Sciatic nerve (tissue), 2 donors: ENCODE measurements at regions not wholly inside any gene's neighbourhood (a gene's known extent, or its start where the extent isn't known, plus 50 kb on each side); places are given as distances from the start of the nearest gene placed in this dataset.

Source experiments
- ATAC-seq: fragments of 200-7000 bp; cut with Tn5 transposase; one replicate; pipeline ENCODE4 v1.9.1; 2020; ENCODE audit warnings: mild to moderate bottlenecking, moderate library complexity
- DNase-seq: peaks from one replicate; pipeline ENCODE4 v3.0.0-alpha.2; 2020; ENCODE audit warnings: low spot score
- intact Hi-C: fragments of 100-400 bp; cut with DNase I; formaldehyde crosslinking; loops from one replicate; pipeline ENCODE4 v1.14.2; 2022
- donor health status: DM: no; HTN: no; CAD: no.
- donor health status: DM: no; HTN: no; CAD: no.

DNA sequence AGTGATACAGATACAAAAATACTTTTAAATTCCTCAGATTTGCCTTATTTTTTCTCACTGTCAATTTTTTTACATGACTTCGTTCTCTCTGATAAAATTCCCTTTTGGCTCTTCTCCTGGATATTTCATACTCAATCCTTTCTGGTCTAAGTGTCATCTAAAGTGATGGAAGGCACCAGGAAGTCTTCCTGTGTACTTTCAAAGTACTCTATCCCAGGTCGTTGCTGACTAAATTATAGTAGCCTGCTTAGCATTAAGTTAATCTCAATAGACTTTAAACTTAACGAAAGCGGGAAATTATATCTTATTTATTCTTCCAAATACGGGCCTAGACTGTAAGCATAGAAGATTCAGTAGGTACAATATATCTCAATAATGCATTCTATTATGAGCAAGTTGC lies 67.8 kb downstream of the CASP12 start:
- ATAC-seq (no peak), DNase-seq (no peak)
- intact Hi-C loops, result no loop called here

DNA sequence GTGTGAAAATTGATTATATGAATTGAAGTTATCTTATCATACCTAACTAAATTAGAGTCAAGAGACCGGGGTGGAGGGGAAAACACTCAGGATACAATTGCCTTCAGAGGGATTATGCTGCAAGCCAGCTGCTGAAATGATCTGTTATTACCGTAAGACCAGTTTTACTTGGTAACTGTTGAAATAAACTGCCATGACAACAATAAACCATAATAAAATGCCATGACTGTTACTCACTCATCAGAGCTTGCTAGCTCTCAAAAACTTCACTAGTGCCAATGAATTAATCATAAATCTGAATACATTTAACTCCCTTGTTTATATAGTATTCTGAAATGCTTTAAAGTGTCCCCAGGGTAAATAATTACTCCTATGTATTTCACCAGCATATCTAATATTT lies 68.2 kb downstream of the CASP12 start:
- DNase-seq, result no peak
- intact Hi-C loops, result no loop called here
- ATAC-seq, result no peak

DNA sequence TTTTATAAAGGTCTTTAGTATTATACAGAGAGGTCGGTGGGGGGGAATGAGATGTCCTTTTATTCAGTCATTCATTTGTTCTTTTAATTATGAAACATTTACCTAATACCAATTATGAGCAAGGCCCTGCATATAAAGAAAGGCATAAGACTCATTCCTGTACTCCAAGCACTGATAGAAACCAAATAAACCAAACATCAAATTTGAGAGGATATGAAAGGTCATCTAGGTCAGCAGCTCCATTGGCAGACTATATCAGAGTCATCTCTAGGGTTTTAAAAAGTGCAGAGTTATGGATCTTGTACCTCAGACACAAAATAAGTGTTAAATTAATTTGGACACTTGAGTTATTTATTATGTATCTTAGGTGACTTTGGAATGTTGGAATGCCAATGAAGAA lies 71.5 kb downstream of the CASP12 start:
- ATAC-seq (no peak), DNase-seq (no peak)
- intact Hi-C loops, result no loop called here

DNA sequence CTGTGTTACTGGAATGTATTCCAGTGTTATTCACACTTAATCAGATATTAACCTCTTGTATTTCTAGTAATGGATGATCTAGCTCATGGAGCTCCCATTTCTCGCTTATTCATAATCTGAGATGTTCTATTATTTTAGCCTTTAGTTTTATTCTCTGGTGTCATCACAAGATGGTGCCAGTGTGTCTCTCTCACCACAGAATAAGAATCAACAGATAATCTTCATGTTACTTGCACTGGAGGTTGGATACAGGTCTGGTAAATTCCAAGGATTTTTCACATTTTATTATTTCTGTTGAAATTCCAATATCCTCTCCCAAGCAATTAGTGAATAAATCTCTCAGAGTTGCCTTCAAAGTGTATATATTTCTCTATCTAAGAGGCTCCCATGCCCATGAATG lies 74.6 kb downstream of the CASP12 start:
- intact Hi-C loops, result no loop called here
- DNase-seq, result no peak
- no peak for ATAC-seq

DNA sequence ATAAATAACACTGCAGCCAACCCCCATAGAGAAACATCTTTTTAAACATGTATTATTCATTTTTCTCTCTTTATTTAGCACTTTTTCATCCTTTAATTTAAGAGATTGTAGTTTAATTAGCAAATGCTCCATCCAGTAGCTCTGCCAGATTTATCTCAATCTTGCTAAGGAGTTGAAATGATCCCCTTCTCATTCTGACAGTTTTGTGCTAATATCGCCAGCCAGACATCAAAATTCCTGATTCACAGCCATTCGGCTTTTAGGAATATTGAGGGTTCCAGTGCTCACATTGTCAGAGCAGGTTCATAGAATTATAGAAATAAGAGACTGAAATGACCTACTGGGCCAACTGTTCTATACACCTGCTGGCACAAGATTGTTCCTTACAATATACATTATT lies 77.8 kb downstream of the CASP12 start:
- ATAC-seq (no peak), DNase-seq (no peak)
- intact Hi-C loops, result no loop called here

DNA sequence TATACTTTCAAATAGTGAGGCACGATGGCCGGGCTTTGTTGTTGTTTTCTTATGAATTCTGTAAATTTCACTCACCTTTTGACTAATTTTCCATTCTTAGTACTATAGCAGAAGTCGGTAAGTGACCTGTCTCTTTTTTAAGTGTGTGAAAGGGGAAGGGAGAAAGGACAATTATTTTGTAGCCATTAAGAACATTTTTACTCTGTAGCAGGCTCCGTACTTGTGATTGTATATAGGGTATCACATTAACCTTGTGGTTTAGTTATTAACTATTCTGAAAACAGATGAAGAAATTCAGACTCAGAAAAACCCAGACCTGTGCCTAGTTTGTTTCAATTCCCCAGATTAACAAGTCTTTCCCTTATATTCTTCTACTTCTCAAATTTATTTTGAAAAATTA lies 78.7 kb downstream of the CASP12 start:
- intact Hi-C loops, result no loop called here
- DNase-seq (no peak), ATAC-seq (no peak)

DNA sequence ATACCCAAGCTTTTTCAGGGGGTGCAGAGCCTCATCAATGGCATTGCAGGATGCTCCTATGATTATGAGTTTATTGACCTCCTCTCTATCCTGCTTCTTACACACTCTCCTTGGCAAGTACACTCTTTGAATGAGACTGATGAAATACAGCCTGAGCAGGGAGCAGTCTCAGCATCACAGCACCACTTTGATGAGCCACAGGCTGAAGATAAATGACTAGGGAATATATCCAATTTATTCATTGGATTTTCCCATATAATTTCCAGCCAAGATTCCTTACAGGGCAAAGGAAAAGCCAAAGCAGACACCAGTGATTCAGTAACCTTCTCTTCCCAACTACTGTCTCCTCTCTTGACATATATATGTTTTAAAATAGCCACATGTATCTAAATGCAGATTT lies 79.2 kb downstream of the CASP12 start:
- intact Hi-C loops, result no loop called here
- no peak for DNase-seq
- no peak for ATAC-seq

DNA sequence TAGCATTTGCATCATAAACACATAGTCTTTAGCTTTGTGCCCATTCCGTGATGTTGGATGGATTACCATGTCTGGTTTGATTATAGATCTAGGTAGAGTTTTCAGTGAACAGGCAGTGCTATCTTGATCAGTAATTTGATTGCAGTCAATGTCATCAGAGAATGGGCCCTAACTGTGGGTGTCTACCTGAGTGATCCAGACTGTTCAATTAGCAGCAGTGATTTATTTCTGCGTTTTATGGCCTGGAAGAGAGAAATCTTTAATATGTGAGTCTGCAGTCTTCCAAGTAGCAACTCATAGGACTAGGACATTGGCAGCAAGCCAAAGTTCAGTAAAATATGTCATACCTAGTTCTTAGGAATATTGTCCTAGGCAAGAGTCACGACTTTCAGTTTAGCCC lies 80.3 kb downstream of the CASP12 start:
- ATAC-seq, result no peak

DNA sequence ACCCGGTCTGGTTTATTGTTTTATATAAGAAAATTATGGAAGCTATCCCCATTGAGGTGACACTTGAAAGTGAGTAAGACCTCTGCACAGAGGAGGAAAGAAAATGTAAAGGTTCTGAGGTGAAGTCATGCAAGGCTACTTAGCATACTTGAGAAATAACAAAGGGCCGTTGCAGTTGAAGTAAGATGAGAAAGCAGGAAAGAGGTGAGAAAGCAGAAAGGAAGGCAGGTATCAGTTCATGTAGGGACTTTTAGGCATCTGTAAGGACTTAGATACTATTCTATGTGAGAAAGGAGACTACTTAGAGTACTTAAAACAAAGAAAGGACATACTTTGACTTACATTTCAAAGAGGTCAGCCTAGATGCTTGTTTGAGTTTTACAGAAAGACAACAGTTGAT lies 84.7 kb downstream of the CASP12 start:
- intact Hi-C loops, result no loop called here
- ATAC-seq, result no peak
- no peak for DNase-seq

More for the DNA sequence above, 80.3 kb downstream of the CASP12 start:
- no peak for DNase-seq
- intact Hi-C loops, result no loop called here

DNA sequence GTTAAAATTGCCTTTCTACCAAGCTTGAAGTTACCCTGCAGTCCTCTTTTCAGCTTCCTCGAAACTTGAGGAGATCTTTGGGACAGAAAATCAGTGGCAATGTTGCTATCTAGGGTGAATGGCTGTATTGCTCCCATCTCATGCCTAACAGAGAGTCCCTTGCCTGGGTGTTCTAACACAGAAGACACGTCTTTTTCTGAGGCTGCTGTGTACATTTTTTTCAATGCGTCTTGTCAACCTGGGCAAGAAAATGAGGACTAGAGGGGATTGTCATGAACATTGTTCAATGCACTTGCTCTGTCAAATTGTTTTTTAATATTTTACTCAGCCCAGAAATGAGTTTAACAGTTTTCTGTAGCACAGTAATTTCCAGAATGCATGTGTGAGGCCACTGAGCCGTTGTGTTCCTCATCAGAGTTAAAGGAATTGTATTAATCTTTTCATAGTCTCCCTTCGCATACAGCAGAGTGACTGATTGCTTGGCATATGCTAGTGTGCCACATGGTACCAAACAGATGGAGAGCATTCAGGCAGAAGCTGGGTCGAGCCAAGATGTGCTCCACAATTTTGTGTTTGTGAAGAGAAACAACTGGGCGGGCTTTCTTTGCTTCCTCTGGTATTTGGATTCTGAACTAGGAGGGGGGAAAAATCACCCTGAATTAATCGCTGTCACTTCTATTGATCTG lies 86.0 kb downstream of the CASP12 start:
- DNase-seq, result no peak
- no peak for ATAC-seq
- intact Hi-C loops, result no loop called here

DNA sequence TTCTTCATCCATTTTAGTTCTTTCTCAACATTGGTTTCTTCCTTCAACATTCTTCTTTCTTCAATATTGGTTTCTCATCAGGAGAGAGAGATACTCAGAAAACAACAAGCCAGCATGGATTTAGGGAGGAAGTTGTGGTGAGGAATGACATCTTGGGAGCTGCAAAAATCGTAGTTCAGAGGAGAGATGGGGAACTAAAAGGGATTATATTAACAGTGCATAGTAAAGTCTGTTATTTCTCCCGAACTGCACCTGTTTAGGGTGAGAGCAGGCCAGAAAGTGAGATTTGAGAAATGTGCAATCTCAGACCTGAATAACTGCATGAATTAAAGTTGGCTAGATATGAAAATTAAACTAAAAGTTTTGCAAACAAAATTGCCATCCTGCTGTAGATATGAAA lies 94.5 kb downstream of the CASP12 start:
- ATAC-seq, result no peak
- no peak for DNase-seq
- intact Hi-C loops, result no loop called here

DNA sequence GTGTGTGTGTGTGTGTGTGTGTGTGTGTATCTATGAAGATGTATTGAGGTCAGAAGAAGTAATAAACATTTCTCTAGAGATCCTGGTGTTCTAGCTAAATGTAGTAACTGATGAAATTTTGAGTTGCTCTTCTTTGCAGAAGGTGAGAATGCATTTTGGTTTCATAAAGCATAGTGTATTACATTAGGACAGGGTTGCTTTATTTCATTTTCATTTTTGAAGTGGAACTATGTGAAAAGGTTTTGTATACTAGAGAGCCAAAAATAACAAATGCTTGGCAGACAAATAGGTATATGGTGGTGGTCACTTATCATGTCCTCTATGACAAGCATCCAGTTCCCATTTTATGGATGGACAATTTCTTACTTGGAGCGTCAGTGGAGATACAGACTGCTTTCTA lies 99.0 kb downstream of the CASP12 start:
- ATAC-seq (peak; percentile 17), DNase-seq (no peak)
- intact Hi-C loops, result no loop called here

DNA sequence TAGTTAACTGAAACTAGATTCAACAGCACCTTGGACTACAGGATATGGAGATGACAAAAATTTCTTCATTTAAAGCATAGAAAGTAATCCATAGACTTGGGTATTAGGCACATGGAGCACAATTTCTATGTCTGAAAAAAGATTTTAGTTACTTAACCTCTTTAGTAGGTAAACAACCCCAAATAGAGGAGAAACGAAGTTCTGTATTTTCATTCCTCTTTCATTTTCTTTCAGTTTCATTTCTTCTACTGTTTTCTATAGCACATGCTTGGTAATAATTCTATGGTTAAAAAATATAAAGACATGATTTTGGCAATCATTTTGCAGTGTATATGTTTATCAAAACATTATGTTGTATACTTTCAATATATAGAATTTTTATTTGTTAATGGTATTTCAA lies 99.5 kb downstream of the CASP12 start:
- ATAC-seq (no peak), DNase-seq (no peak)
- intact Hi-C loops, result no loop called here

DNA sequence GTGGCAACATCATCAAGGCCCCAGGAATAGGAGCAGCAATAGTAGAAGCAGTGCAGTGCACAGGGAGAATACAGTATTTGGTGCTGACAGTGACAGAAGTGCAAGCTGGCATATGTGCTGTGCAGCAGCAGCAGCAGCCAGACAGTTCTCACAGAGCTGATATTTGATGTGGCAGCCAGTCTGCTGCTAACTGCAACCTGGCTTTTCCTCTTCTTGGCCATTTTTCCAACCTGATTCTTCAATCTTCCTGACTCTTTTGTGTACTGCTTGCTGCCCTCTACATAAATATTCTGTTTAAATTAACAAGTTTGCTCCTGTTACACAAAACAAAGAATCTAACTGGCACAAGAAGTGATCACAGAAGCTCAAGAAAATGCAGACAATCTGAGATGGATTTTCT lies 102.0 kb downstream of the CASP12 start:
- no peak for DNase-seq
- no peak for ATAC-seq
- intact Hi-C loops, result no loop called here

DNA sequence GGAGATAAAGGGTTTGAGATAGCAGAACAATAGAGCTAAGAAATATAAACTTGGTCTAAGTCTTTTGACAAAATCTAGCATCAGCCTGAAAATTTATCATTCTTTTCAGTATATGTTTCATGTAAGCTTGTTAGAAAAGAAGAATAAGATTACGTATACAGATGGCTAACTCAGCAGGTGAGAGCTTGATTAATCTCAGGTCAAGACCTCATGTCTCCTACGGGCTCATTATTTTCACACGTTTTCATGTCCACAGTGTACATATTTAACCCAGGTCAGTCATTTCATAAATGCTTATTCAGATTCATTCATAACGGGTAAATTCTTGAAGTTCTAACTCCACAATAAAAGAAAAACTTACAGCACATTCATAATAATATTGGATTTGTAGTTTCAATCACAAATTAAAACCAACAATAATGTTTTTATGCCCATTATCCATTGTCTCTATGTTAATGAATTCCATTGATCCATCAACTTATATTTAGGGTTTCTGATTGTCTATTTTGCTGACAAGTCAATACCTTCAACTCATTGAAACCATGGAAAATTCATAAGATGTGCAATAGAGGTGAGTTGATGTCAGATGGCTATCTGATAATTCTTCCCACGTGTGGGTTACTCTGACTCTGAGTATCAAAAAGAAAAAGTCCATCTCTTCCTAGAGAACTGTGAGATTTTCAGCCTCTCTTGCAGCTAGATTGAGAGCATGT lies 102.6 kb downstream of the CASP12 start:
- intact Hi-C loops, result no loop called here
- DNase-seq, result no peak
- ATAC-seq, result no peak

DNA sequence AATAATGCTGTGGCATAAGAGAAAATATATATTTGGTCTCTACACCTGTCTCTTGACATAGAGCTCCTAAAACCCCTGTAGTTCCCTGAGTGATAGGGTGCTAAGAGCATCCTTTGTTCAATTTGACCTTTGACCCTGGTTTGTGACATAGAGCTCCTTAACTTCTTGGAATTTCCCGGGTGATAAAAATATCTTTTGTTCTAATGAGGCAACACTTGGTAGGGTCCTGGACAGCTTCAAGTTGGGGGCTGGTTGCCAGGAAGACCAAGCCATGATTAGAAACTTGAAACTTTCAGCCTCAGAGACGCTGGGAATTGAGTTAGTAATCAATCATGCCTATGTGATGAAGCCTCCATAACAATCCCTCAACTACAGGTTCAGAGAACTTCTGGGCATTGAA lies 105.4 kb downstream of the CASP12 start:
- DNase-seq, result no peak
- no peak for ATAC-seq
- intact Hi-C loops, result no loop called here

DNA sequence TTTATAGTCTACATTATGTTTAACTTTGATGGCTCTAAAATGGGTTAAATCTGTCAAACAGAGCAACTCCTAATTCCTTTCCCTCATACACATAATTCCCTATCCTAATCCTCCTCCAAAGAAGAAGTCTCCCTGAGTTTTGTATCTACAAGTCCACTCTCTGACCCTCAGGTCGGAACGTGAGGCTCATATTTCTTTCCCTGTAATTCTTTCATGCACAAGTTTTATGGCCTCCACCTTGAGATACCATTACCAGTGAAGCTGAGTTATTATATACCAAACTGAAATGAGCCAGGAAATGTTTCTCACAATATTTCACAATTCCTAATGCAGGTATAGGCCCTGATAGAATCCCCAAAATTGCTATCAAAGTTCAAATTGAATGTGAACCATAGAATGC lies 106.4 kb downstream of the CASP12 start:
- intact Hi-C loops, result no loop called here
- ATAC-seq (no peak), DNase-seq (no peak)

DNA sequence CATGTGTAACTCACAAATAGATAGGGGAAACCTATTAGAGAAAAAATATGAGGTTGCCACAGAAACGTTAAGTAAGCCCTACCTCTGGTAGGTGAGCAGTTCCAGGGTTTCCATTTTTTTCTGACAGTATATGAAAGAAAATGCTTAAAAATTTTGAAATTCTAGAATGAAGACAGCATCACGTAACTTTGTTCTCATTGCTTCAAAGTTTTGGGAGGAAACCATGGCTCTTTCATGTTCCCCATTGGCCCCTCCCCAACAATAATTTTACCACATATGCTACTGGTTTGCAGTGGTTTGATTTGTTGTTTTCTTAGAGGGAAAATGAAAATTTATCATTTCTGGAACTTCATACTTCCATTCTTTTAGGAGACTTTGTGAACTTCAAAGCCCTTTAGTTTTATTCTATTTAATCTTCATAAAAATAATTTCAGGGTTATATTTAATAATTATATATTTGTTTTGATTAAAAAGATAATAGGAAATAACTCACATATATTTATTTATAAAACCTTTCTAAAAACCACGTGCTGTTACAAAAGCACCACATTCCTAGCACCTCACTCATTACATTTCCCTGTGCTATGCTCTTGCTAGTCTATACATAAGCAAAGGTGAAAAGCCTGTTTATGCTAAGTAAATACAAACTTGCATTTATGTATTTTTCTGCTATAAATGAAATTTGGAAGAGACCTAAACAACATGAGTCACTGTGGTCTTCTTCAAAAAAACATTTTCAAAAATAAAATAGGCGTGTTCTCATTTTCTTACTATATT lies 113.4 kb downstream of the CASP12 start:
- ATAC-seq (no peak), DNase-seq (no peak)
- intact Hi-C loops, result no loop called here

DNA sequence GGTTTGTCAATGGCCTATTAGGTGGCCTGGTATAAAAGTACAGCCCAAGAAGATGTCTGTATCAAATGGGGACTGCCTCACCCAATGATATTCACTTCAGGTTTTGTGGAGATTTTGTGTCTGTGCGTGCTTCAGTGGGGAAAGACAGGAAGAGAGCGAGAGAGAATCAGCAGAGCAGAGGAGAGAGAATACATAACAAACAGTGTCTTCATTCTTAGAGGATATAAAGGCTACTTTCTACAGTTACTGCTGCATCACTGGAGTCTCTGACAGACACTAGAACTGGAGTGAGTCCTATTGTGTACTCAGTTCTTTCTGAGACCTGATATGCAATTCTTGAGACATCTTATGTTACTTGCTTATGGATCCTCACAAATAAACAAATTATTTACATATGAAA lies 115.0 kb downstream of the CASP12 start:
- intact Hi-C loops, result no loop called here
- DNase-seq (no peak), ATAC-seq (no peak)

DNA sequence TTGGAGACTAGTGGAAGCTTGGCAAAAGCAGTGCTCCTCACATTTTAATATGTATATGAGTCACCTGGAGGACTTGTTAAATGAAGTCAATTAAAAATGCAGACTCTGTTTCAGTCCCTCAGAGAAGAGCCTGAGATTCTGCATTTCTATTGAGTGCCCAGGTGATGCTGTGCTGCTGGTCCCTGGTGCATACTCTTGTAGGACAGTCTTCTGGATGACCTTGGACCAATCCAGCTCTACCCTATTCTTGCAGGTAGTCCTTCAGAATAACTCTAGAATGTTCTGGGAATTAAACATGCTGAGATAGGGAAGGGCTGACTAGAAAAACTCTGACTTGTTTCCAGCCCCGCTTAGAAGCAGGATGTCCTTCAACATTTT lies 115.9 kb downstream of the CASP12 start:
- ATAC-seq (no peak), DNase-seq (no peak)
- intact Hi-C loops, result no loop called here
